GM18498 (cell line): ENCODE measurements at regions not wholly inside any gene's neighbourhood (a gene's known extent, or its start where the extent isn't known, plus 50 kb on each side); places are given as distances from the start of the nearest gene placed in this dataset.

Experiments
- ATAC-seq: cut with Tn5 transposase; IDR thresholded peaks from one replicate; pipeline ENCODE4 v1.9.1; 2021; ENCODE audit warnings: mild to moderate bottlenecking, moderate library complexity; ENCODE audit not compliant: unreplicated experiment

GRCh38 chr9:87236546-87236945 is 261.1 kb upstream of the DAPK1 start:
- ATAC-seq, result no peak

- no peak for ATAC-seq
Measured at GRCh38 chr9:87237336-87237735, 260.3 kb upstream of the DAPK1 start.

DNA sequence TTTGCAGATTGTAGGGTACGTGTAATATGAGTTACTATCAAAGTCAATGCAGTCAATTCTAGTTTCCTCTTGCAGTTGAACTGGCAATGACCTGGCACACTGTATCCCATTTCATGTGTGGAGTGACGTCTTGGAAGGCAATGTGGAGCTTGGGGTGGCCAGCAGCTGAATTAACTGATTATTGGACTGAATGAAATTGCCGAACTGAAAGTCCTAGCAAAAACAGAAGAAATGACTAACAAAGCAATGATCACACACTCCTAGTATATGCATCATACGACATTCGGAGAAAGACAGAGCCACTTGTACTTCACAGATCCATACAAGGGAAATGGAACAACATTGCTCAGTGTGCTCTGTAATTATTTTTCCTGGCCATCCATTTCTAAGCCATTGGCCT is 259.1 kb upstream of the DAPK1 start:
- no peak for ATAC-seq

GRCh38 chr9:87239312-87239711 is 258.4 kb upstream of the DAPK1 start:
- ATAC-seq, result no peak

GRCh38 chr9:87243602-87244001 is 254.1 kb upstream of the DAPK1 start:
- ATAC-seq, result no peak

DNA sequence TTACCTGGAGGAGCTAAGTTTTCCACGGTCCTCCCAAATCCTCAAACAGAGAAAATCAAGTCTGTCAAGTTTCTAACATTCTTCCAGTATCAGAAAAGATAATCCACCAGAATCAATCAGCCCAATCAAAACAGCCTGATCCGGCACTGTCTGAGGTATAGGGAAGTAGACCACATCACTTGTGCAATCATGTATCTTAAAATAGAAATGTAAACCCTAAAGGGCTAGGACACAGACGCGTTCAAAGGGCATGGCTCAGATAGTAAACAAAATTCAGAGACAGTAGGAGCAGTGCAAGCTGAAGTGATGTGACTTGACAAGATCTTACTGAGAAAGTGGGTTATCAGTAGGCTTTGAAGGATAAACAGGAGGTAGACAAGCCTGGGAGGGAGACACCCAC is 252.4 kb upstream of the DAPK1 start:
- ATAC-seq, result no peak

DNA sequence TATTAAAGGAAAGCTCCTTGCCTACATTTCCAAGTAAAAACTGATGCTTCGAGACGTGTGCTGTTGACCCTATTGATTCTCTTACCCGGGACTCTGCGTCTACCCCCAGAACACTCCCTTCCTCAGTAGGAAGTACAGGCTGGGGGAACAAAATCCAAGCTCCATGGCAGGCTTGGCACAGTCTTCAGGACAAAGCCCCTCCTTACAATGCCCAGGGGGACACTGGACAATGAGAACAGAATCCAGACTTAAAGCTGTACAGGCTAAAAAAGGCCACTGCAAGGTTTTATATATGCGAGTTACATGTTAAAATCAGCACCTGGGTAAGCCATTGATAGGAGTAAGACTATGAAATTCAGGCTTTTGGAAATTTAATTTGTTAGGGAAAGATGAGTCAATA is 250.6 kb upstream of the DAPK1 start:
- ATAC-seq, result no peak

DNA sequence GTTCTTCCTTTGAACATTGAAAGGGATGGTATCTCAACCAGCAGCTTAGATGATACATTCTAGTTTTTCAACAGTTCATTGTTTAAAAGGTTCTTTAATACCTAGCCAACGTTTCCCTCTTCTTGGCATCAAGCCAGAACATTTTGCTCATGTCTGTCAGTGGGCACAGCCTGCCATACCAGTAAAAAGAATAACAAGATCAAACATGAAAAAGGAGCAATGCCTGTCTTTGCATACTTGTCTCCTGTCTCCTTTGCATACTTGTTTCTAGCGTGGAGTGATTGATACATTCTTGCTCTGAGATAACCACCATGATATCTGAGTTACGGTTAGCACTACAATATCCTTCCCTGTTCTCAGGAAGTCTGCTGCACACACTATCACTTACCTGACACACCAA is 248.6 kb upstream of the DAPK1 start:
- ATAC-seq, result no peak

DNA sequence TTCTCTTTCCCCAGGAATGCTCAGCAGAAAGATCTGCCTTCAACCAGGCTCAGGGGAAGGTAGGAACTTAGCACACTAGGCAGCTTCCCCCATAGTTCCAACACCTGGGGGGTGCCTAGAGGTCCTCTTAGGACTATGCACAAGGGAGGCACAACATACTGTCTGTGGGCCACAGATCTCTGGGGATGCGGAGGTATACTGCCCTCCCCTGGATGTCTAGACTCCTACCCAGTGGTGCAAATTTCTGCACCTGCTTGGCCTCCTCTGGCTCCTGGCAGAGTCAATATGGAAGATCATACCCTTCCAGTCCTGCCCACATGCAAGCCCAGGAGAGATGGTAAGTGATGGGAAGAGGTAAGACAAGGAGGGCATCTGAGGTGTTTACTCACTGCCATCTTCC is 247.5 kb upstream of the DAPK1 start:
- ATAC-seq, result no peak

GRCh38 chr9:87255431-87256155 is 242.1 kb upstream of the DAPK1 start:
- ATAC-seq, result no peak

- ATAC-seq, result no peak
Measured at GRCh38 chr9:87256973-87257372, 240.7 kb upstream of the DAPK1 start.

DNA sequence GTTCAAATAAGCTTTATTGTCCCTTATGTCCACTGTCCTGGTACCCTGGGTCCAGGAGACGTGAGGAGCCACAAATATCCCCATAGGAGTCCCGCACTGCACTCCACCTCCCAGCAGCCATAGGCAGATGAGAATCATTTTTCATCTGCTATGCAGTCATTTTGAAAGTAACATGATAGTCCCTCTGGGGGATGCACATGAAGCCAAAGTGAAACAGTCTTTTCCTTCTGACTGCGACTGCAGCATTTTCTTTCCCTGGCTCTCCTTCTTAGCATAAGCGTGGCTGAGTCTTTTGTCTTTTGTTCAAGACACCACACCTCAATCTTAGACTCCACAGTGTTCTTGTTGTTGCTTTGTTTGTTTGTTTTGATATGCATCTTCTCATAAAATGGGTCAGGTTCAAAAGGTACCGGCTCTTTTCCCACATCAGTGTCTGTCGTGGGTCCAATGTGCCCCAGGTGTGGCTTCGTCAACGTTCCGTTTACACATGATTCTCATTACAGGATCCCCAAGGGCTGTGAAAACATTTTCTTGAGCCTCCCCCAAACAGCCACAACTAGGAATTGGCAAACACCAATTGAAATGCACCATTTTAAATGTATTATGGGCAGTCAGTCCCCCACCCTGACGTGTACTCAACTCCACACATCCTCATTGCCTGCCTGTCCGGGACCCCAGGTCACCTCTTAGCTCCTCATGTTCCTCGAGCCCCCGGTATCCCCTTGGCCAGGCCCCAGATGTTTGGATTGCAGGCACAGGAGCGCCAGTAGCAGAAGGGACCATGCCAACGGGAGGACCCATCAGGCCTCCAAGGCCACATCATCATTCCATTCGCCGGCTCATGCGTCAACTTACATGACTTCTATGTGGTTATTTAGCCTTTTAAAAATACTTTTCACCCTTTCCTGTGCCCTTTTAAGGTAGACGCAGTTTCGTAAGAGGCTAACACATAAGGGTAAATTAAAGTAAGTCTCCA is 237.8 kb upstream of the DAPK1 start:
- no peak for ATAC-seq

- ATAC-seq, result no peak
Measured at GRCh38 chr9:87263291-87263690, 234.4 kb upstream of the DAPK1 start.

- no peak for ATAC-seq
Measured at GRCh38 chr9:87266697-87267096, 231.0 kb upstream of the DAPK1 start.

DNA sequence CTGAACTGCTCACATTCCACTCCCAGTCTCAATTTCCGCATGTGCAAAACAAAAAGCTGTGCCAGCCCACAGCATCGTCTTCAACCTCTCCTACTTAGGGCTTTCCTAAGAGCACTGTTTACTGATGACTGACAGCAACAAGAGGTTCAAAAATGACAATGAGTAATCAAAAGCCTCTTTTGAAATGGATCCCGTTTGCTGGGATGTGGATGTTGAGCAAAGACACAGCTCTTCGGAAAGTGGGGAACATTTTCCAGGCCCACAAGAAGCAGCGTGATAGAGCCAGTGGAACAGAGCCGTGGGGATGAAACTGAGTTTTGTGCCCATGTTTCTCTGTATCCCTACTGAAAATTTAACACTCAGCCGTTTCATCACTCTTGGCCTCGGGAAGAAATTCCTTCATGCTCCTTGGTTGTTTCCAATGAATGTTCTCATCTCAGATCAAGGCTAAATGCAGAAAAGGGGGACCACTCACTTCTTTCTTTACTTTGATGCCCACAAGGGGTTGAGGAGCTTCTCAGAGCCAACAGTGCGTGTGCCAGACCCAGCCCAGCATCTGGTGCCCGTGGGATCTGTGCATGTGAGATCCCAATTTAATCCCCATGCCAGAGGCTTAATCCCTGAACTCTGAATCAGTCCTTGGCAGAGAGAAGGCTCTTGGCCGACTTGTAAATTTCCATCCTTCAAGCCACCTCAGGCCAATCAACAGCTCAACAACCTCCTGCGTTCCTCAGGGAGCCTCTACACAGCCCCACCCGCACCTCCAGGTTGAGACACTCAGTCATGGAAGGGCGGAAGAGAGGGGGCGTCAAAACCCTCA is 230.2 kb upstream of the DAPK1 start:
- no peak for ATAC-seq

DNA sequence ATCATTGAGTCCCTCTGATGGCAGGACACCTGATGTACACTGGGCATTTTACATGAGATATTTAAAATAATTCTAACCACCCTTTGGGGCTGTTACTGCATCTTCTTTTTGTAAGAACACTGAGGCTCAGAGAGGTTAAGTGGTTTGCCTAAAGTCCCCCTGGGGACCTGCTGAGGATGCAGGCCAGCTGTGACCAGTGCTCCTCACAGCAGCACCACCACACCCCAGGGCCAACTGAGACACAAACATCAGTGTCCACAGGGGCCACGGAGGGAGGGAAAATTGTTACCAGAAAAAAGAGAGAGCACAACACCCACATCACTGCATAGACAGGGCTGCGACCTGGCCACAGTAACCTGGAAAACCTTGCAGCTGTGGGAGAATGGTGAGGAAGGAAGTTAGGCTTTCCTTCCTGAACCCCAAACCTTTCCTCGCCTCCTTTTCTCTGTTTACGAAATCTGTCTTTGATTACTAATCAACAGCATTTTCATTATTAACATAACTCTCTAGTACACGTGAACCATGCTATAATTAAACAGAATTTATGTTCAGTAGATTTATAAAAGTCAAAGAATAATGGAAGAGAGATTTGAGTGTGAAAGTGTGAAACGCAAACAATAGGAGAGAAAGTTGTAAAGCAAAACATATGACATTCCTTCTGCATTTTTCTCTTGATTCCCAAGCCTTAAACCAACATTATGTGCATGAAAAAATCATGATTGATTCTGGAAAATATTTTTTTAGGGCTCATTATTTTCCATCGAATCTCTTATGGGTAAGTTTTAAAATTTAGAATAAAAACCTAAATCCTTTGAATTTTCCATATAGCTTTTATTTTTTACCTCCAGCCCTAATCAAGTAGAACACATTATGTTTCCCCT is 228.1 kb upstream of the DAPK1 start:
- no peak for ATAC-seq

- no peak for ATAC-seq
Measured at GRCh38 chr9:87270221-87270847, 227.3 kb upstream of the DAPK1 start.

DNA sequence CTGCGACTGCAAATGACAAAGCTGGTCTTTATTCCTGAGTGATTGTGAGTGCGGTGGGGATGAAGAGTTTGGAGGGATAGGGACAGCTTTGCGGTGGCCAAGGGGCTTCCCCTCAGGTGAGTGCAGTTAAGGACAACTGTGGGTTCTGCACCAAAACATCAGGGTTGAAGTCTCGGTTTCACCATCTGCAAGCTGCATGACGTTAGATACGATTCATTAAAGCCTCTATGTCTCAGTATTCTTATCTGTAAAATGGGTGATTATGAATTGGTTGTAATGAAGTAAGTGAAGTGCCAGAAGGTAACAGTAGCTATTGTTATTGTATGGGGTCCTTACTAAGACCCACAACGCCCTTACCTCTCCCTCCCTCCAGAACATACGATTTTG is 226.8 kb upstream of the DAPK1 start:
- ATAC-seq, result no peak

DNA sequence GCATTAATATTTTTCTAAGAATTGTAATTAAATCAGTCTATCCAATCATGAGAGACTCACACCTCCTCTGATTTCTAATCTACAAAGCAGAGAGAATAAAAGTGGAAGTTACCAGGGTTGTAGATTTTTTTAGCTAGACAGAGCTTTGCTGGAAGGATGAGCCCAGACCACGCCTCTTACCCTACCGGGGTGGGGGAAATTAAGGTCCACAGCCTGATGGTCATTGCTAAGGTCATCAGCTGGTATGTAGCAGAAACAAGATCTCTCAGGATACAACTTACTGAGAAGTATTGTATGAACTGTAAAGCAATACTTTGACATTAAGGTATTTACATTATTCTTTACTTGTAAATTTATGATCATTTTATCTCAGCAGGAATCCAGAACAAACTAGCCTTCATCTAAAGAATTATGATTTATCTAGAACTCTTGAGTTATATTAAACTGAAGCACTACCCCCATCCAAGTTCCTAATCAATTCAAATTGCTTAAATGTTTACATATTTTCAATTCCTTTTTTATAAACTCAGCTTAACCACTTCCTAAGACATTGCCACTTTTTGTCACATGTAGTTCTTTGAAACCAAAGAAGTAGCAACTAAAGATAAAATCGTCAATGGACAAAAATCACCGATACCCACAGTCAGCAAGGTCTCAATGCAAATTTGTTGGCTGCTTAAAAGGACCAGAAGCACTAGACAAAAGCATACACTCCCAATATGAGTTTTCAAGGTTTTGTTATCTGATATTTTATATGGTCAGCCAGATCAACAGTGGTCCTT is 225.8 kb upstream of the DAPK1 start:
- ATAC-seq, result no peak
